ENCODE measurements at regions not wholly inside any gene's neighbourhood (a gene's known extent, or its start where the extent isn't known, plus 50 kb on each side); places are given as distances from the start of the nearest gene placed in this dataset.

- no peak for ATAC-seq
- no TSS peak for BruUV-seq (replicated peaks)
- RAD21 ChIA-PET (ENCODE audit: low non-redundant PET in 1 of 2, low total read pairs in 2 of 2, uncharacterized antibody in 2 of 2, unreplicated experiment in 2 of 2) = interaction anchor here in 1 of 2 experiments (0.6 kb wide), 1 partner anchor 43 kb away, joined by 3 read pairs; no protein-coding TSS in a partner anchor
- Histone ChIP-seq H3K9me3 (ENCODE audit: control insufficient read depth in 1 of 2, insufficient read depth in 1 of 2, low read depth in 1 of 2, low read length in 2 of 2) (no peaks in the 10 kb centered on the region), H3K27me3 (ENCODE audit: insufficient read depth, low read length) (no peaks in the 10 kb centered on the region), H4K20me1 (ENCODE audit: insufficient read depth) (no peaks in the 10 kb centered on the region), H3K4me3 (replicated peaks in 1 of 2; ENCODE audit: low read depth in 1 of 2, low read length in 2 of 2) (no peak overlapping the region), H3K4me2 (ENCODE audit: low read length) (no peak overlapping the region), H3K4me1 (ENCODE audit: control insufficient read depth in 1 of 2, insufficient read depth in 2 of 2, low read length in 2 of 2) (no peaks in the 10 kb centered on the region; a peak in 1 of 4 replicates), H3K36me3 (ENCODE audit: control insufficient read depth in 1 of 2, insufficient read depth in 2 of 2, low read length in 2 of 2) (no peaks in the 10 kb centered on the region), H3K79me2 (ENCODE audit: insufficient read depth, low read length) (no peaks in the 10 kb centered on the region), H3K27ac (ENCODE audit: low read depth, low read length) (no peak overlapping the region), H3K9me2 (ENCODE audit: insufficient read depth) (no peaks in the 10 kb centered on the region), H2AFZ (ENCODE audit: low read depth, low read length, poor library complexity, severe bottlenecking) (no peak overlapping the region), H3K9ac (ENCODE audit: low read length) (no peak overlapping the region)
- TF ChIP-seq, protein P1, sequence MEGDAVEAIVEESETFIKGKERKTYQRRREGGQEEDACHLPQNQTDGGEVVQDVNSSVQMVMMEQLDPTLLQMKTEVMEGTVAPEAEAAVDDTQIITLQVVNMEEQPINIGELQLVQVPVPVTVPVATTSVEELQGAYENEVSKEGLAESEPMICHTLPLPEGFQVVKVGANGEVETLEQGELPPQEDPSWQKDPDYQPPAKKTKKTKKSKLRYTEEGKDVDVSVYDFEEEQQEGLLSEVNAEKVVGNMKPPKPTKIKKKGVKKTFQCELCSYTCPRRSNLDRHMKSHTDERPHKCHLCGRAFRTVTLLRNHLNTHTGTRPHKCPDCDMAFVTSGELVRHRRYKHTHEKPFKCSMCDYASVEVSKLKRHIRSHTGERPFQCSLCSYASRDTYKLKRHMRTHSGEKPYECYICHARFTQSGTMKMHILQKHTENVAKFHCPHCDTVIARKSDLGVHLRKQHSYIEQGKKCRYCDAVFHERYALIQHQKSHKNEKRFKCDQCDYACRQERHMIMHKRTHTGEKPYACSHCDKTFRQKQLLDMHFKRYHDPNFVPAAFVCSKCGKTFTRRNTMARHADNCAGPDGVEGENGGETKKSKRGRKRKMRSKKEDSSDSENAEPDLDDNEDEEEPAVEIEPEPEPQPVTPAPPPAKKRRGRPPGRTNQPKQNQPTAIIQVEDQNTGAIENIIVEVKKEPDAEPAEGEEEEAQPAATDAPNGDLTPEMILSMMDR (IDR thresholded peaks at IDR 0.05 in 2 of 3, conservative IDR thresholded peaks at IDR 0.05 in 1 of 3; ENCODE audit: borderline replicate concordance in 1 of 3, insufficient read depth in 1 of 3, low read depth in 2 of 3, low read length in 2 of 3) = no peak
- no peak for TF ChIP-seq EGR1 (IDR thresholded peaks at IDR 0.05; ENCODE audit: low read depth)
- TF ChIP-seq ZFX (IDR thresholded peaks at IDR 0.05) = no peak
- TF ChIP-seq, protein P2, sequence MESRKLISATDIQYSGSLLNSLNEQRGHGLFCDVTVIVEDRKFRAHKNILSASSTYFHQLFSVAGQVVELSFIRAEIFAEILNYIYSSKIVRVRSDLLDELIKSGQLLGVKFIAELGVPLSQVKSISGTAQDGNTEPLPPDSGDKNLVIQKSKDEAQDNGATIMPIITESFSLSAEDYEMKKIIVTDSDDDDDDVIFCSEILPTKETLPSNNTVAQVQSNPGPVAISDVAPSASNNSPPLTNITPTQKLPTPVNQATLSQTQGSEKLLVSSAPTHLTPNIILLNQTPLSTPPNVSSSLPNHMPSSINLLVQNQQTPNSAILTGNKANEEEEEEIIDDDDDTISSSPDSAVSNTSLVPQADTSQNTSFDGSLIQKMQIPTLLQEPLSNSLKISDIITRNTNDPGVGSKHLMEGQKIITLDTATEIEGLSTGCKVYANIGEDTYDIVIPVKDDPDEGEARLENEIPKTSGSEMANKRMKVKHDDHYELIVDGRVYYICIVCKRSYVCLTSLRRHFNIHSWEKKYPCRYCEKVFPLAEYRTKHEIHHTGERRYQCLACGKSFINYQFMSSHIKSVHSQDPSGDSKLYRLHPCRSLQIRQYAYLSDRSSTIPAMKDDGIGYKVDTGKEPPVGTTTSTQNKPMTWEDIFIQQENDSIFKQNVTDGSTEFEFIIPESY (IDR thresholded peaks at IDR 0.05; ENCODE audit: extremely low read depth, insufficient replicate concordance, low read length) = no peak
- TF ChIP-seq ATF3 (IDR thresholded peaks at IDR 0.05) = no peak
- TF ChIP-seq ZNF274 (IDR thresholded peaks at IDR 0.05; ENCODE audit: low read depth, low read length) = no peak
- intact Hi-C loops (cut with micrococcal nuclease) = no loop called here
- POLR2A ChIA-PET = no interaction called here
- DNase-seq (ENCODE audit: low read depth, low spot score) = no peak
- CTCF ChIA-PET = no interaction called here
Measured at GRCh38 chr4:42347076-42347475, 50.2 kb upstream of the SHISA3 start.

Measured in HCT116 (cell line).